GM18951 (cell line): ENCODE measurements at regions not wholly inside any gene's neighbourhood (a gene's known extent, or its start where the extent isn't known, plus 50 kb on each side); places are given as distances from the start of the nearest gene placed in this dataset.

Experiments
- POLR2A ChIP-seq: IDR thresholded peaks from 4 replicates; pipeline ENCODE4 v1.6.1; 2011; ENCODE audit warnings: mild to moderate bottlenecking; ENCODE audit not compliant: insufficient read length, insufficient read depth; ENCODE audit errors: extremely low read depth
- in situ Hi-C: fragments of 300-500 bp; cut with MboI; formaldehyde crosslinking; loops from one replicate; pipeline ENCODE4 v1.12.0; 2022; ENCODE audit warnings: low sequenced_read_pairs, mixed read lengths, inconsistent platforms; ENCODE audit not compliant: unreplicated experiment

DNA sequence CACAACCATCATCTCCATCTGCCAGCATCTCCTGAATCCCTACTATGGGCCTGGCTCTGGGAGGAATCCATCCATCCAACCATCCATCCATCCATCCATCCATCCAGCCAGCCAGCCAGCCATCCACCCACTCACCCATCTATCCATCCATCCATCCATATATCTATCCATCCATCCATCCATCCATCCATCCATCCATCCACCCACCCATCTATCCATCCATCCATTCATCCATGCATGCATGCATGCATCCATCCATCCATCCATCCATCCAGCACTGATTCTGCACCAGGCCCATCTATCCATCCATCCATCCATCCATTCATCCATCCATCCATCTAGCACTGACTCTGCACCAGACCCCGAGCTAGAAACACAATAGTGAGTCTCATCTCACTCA, 141.3 kb upstream of the WNT4 start:
- in situ Hi-C loops = no loop called here

GRCh38 chr1:22284906-22285548, 142.1 kb upstream of the WNT4 start:
- TF ChIP-seq POLR2A = no peak
- in situ Hi-C loops = no loop called here

More for the DNA sequence above, 141.3 kb upstream of the WNT4 start:
- TF ChIP-seq POLR2A = no peak

DNA sequence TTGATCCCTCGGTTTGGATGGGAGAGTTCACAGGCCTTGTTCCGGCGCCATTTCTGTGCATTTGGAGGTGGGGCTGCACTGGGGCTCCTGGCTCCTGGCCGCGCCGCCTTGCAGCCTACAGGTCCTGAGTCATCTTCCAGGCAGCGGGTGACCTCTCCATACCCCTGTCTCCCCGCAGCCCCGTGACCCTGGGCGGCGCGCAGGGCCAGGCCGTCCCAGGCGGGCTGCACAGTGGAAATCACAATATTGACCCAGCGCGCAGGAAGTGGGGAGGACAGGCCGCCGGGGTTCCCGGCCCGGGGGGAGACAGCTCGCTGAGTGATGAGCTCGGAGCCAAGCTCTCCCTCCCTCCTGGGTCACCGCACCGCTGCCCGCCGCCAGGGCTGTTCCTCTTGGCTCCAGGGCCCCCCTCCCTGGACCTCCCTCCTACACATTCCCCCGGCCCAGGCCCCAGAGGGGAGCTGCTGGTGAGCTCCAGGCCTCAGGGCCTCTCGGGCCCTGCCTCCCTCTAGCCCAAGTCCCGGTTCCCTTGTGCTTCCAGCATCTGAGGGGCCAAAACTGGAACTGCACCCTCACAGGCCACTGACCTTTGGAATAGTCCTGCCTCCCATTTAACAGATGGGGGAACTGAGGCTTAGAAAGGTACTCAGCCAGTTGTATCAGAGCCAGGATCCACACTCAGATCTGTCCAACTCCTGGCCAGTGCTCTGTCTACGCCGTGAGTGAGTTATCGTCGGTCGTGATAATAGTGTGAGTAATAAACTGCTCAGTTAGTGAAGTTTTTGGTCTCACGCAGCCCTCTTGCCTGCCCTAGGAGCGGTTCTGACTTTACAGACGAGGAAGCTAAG, 142.9 kb upstream of the WNT4 start:
- no peak for TF ChIP-seq POLR2A
- in situ Hi-C loops = no loop called here

DNA sequence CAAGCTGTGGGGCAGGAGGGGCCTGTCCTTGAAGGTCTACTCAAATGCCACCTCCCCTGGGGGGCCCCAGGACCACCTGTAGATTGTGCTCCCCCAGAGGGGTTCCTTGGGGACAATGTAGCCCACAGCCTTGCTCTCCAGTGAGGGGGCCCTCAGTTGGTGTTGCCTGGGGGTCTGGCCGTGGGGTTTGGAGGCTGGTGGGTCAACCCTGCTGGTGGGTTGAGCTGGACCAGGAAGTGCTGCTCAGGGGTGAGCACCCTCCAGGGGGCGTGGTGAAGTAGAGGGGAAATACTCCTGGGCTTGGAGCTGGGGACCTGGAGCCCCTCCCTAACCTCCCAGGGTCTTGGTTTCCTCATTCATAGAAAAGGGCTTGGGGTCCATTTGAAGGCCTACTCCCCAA, 143.6 kb upstream of the WNT4 start:
- in situ Hi-C loops = no loop called here
- TF ChIP-seq POLR2A = no peak

DNA sequence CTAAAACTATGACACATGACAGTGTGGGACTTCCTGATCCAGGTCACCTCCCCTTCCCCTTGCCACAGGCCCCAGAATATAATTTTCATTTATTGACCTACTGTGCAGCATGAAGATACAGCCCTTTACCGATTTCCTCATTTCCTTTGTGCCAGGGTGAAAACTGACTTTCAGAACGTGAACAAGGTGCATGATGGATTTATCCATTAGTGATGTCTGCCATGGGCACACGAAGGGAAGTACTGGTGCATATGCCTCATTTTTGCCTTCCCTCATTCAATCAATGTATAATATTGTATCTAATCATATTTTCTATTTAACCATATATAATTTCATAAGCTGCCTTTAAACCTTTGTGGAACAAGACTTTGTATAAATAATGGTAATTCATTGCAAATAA, 144.4 kb upstream of the WNT4 start:
- TF ChIP-seq POLR2A = no peak
- in situ Hi-C loops = no loop called here

DNA sequence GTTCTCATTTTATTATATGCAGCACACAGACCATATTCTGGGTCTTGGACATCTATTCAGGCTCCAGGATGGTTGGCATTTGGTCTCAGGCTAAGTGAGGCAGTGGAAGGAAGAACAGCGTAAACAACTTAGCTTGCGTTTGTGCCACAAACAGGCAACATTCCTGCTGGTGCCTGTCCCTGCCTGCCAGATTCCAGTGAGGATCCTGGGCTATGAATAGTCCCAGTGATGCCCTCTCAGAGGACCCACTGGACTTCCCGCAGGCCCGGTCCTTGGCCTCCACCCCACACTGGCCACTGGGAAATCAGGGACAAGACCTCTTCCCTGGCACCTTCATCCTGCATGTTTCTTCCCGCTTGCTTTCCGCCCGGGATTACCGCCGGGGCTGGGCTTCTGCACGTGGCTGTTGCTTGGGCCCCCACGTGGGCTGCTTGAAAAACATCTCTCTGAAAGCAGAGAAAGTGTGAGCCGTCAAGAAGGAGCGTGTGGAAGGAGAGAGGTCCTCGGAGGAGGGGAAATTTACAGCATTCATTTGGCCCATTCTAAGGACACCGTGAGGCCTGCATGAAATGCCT, 145.1 kb upstream of the WNT4 start:
- no peak for TF ChIP-seq POLR2A
- in situ Hi-C loops = no loop called here

DNA sequence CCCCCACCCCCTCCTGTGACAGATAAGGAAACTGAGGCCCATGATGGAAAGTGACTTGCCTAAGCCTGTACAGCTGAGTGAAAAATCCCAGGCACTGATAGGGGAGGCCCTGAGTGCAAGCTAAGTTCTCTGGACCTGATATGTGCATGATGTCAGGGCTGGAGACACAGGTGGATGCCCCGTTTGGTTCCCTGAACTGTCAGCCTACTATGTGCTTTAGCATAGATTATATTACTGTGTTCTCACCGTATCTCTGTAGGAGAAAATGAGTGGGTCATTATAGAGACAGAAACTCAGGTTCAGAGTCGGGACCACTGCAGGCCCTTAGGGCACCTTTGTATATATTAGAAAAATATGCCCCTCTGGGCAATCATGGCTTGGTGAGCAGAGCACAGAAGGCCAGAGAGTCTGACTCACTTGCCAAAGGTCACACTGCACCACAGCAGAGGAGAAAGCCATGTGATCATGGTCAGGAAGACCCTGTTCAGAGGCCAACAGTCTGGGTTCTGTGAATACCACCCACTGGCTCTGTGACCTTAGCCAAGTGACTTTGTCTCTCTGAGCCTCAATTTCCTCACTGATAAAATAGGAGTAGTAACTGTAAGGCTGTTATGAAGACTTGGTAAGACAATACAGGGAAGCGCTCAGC, 145.8 kb upstream of the WNT4 start:
- in situ Hi-C loops = no loop called here
- TF ChIP-seq POLR2A = no peak

GRCh38 chr1:22289307-22289995, 146.6 kb upstream of the WNT4 start:
- TF ChIP-seq POLR2A = no peak
- in situ Hi-C loops = no loop called here

DNA sequence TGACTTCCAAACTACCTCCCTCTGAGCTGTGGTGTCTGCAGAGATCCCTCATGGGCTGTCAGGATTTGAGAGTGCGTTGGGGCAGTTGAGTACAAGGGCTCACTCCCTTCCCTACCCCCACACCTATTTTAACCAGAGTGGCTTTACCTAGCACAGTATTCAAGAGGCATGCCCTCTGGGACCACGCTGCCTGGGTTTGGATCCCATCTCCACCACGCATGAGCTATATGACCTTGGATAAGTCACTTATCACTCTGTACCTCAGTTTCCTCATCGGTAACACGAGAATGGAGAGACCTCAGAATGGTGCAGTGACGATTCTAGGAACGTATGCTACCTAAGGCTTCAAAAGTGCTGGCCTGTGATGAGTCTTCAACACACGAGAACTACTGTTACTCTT, 147.3 kb upstream of the WNT4 start:
- in situ Hi-C loops = no loop called here
- TF ChIP-seq POLR2A = no peak

DNA sequence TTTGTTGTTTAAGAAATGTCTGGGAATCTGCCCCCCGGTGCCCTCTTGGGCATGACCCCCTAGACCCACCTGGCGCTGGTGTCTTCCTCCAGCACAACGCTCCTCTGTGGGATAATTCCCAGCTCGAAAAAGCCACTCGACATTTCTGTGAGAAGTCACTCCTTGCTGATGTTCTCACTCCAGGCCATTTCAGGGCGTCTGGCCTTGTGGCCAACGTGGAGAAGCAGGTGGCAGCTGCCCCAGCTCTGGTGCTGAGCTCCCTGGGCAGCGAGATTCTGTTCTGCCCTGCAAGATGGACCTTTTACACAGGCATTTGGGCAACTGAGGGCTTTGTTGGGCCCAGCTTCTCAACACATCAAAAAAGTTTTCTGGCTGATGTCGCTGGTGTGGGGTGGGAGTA, 147.7 kb upstream of the WNT4 start:
- TF ChIP-seq POLR2A = no peak
- in situ Hi-C loops = no loop called here

DNA sequence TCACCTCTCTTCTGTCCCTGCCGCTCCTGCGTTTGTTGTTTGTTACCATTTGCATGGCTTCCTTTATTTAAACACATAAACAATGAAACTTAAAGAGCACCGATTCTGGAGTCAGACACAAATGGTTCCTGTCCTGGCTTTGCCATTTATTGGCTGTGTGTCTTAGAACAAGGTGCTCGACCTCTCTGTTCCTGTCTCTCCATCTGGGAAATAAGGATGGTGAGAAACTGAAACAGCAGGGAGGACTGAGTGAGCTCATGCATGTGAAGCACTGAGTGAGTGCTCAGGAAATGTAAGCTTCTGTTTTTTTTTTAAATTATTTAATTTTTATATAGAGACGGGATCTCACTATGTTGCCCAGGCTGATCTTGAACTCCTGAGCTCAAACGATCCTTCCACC, 148.2 kb upstream of the WNT4 start:
- in situ Hi-C loops = no loop called here
- TF ChIP-seq POLR2A = no peak

GRCh38 chr1:22291494-22291893, 148.6 kb upstream of the WNT4 start:
- TF ChIP-seq POLR2A = no peak
- in situ Hi-C loops = no loop called here
